GDM1 (cell line): ENCODE measurements at regions not wholly inside any gene's neighbourhood (a gene's known extent, or its start where the extent isn't known, plus 50 kb on each side); places are given as distances from the start of the nearest gene placed in this dataset.
A peak's percentile ranks its signal among the peaks of the same experiment; 100 is the strongest.
"Not testable (repeated sequence)": the region's sequence is repeated elsewhere in the genome, so short reads cannot be mapped to it uniquely, and the experiment has no call there.

ENCODE experiments used
- DNase-seq: peaks from one replicate; lab custom pipeline; 2025; lab: John Stamatoyannopoulos, UW

GRCh38 chr5:124179819-124180218 is 566.6 kb downstream of the ZNF608 start:
- DNase-seq, result no peak

GRCh38 chr5:124178050-124178449 is 568.4 kb downstream of the ZNF608 start:
- DNase-seq, result no peak

- no peak for DNase-seq
These were observed 569.7 kb downstream of the ZNF608 start for GRCh38 chr5:124176692-124177091.

GRCh38 chr5:124173386-124173785 is 573.1 kb downstream of the ZNF608 start:
- no peak for DNase-seq

GRCh38 chr5:124172389-124173003 is 573.9 kb downstream of the ZNF608 start:
- no peak for DNase-seq

- DNase-seq, result not testable (repeated sequence)
These were observed 578.3 kb downstream of the ZNF608 start for GRCh38 chr5:124168093-124168492.

GRCh38 chr5:124162767-124163532 is 583.5 kb downstream of the ZNF608 start:
- peak; percentile 56 for DNase-seq

GRCh38 chr5:124161266-124161665 is 585.2 kb downstream of the ZNF608 start:
- no peak for DNase-seq

- no peak for DNase-seq
These were observed 586.2 kb downstream of the ZNF608 start for GRCh38 chr5:124160265-124160664.

- peak; percentile 11 for DNase-seq
These were observed 589.1 kb downstream of the ZNF608 start for GRCh38 chr5:124157320-124157719.

GRCh38 chr5:124156415-124156996 is 589.9 kb downstream of the ZNF608 start:
- no peak for DNase-seq

GRCh38 chr5:124154714-124155113 is 591.7 kb downstream of the ZNF608 start:
- no peak for DNase-seq

- DNase-seq, result no peak
These were observed 592.9 kb downstream of the ZNF608 start for GRCh38 chr5:124153588-124153987.

GRCh38 chr5:124148574-124148973 is 597.9 kb downstream of the ZNF608 start:
- DNase-seq, result no peak

GRCh38 chr5:124140060-124140459 is 606.4 kb downstream of the ZNF608 start:
- DNase-seq, result no peak

GRCh38 chr5:124139477-124139876 is 607.0 kb downstream of the ZNF608 start:
- no peak for DNase-seq

GRCh38 chr5:124136609-124137008 is 609.8 kb downstream of the ZNF608 start:
- DNase-seq, result no peak

GRCh38 chr5:124134941-124135340 is 611.5 kb downstream of the ZNF608 start:
- no peak for DNase-seq

- no peak for DNase-seq
These were observed 613.0 kb downstream of the ZNF608 start for GRCh38 chr5:124133406-124133805.

- DNase-seq, result no peak
These were observed 613.6 kb downstream of the ZNF608 start for GRCh38 chr5:124132843-124133242.

GRCh38 chr5:124131466-124131865 is 615.0 kb downstream of the ZNF608 start:
- no peak for DNase-seq

GRCh38 chr5:124130816-124131215 is 615.6 kb downstream of the ZNF608 start:
- no peak for DNase-seq

GRCh38 chr5:124128867-124129266 is 616.9 kb downstream of the CSNK1G3 start:
- no peak for DNase-seq
